LNCAP (cell line): ENCODE measurements at regions not wholly inside any gene's neighbourhood (a gene's known extent, or its start where the extent isn't known, plus 50 kb on each side); places are given as distances from the start of the nearest gene placed in this dataset.

Experiments
- CTCF ChIP-seq: fragments of 450-650 bp; IDR thresholded peaks from 2 replicates; pipeline ENCODE4 v1.5.1; 2017; ENCODE audit warnings: mild to moderate bottlenecking

DNA sequence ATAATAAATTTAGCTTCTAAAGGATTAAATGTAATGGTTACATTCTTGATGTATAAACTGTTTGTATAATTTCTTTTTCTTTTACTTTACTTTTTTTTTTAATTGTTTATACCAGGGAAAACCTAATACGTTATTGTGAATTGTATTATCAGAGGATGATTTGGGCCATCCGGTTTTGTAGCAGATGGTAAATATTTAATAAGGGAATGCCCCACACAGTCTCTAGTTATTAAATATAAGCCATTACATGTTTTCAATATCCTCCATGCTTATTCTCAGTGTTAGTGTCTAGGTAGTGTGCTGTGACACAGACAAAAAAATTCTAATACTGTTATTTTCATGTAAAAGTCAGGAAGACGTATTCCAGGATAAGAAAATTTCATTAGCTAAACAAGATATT lies 553.9 kb downstream of the ZNF804A start:
- no peak for TF ChIP-seq CTCF

- TF ChIP-seq CTCF, result no peak
Observed at GRCh38 chr2:185161701-185162100, 563.4 kb downstream of the ZNF804A start.

DNA sequence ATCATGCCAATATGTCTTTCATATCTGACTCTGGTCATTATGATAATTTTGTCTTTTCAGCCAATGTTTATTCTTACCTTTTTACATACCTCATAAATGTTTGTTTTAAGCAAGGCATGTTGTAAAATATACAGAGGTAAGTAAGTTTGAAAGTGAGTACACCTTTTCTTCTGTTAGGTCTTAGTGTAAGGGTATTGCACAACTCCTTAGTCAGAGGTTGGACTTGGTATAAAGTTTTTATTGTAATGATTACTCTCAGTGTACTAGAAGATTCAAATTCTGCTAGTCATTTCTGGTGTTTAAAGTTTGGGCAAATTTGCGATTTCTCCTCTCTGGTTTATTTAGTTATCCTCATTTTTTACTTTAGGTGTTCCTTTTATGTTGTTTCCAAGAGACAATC lies 564.3 kb upstream of the FSIP2 start:
- TF ChIP-seq CTCF, result no peak

GRCh38 chr2:185179743-185180142 lies 558.9 kb upstream of the FSIP2 start:
- no peak for TF ChIP-seq CTCF

DNA sequence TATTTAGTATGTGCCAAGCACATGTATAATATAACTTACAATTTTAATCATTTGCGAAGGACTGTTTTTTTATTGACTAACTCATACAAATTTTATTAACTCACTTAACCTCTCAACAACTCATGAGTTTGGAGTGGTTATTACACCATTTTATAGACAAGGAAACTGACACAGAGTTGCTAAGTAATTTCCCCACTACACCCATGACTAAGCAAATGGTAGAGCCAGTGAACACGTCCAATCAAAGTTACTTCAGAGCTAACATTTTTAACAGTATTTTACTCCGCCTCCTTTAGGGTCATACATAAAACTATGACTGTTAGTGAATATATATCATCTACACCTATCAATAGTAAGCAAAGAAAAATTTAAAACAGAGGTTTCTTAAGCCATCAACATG lies 556.7 kb upstream of the FSIP2 start:
- TF ChIP-seq CTCF, result no peak

- TF ChIP-seq CTCF, result no peak
Observed at GRCh38 chr2:185185044-185185443, 553.6 kb upstream of the FSIP2 start.

- no peak for TF ChIP-seq CTCF
Observed at GRCh38 chr2:185187421-185187820, 551.2 kb upstream of the FSIP2 start.

DNA sequence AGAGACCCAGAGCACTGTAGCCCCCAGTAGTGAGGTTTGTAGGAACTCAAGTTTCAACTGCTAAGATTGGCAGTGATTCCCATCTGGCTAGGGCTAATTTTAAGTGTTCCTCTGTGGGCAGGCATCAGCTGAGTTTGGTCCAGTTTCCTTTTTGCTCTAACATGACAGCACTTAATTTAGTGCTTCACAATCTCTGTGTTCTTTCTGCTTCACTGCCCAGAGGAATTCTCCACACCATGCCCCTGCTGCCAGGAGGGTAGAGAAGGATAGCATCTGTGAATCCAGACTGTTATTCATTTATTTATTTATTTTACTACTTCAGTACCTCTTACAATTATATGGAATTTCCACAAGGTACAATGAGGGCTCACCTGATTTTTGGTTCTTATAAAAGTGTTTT lies 549.9 kb upstream of the FSIP2 start:
- TF ChIP-seq CTCF, result no peak
